GM23338 (cell line): ENCODE measurements at regions not wholly inside any gene's neighbourhood (a gene's known extent, or its start where the extent isn't known, plus 50 kb on each side); places are given as distances from the start of the nearest gene placed in this dataset.

Source experiments
- ATAC-seq: fragments of 200-7000 bp; cut with Tn5 transposase; 3 replicates; pipeline ENCODE4 v1.9.1; 2020
- DNase-seq: peaks from one replicate; pipeline ENCODE4 v3.0.0-alpha.2; 2015; ENCODE audit warnings: low spot score
- H2AFZ ChIP-seq: fragments of 200-600 bp; sonication (generic); 2 replicates; pipeline ENCODE4 v1.8.0; 2016; ENCODE audit warnings: antibody characterized with exemption, mild to moderate bottlenecking, moderate library complexity
- H3F3A ChIP-seq: fragments of 200-600 bp; sonication (generic); replicated peaks from 2 replicates; pipeline ENCODE4 v1.8.0; 2017; ENCODE audit warnings: antibody characterized with exemption, mixed run types, low read depth
- H3K27ac ChIP-seq: fragments of 200-600 bp; sonication (generic); 2 replicates; pipeline ENCODE4 v1.6.1; 2016; ENCODE audit warnings: low read depth
- H3K27me3 ChIP-seq: fragments of 200-600 bp; sonication (generic); 2 replicates; pipeline ENCODE4 v1.8.0; 2016; ENCODE audit warnings: mild to moderate bottlenecking, mixed run types, moderate library complexity; ENCODE audit not compliant: insufficient read depth
- H3K36me3 ChIP-seq: fragments of 200-600 bp; sonication (generic); 2 replicates; pipeline ENCODE4 v1.8.0; 2016; ENCODE audit warnings: mild to moderate bottlenecking; ENCODE audit not compliant: insufficient read depth
- H3K4me1 ChIP-seq: fragments of 200-600 bp; sonication (generic); 2 replicates; pipeline ENCODE4 v1.8.0; 2016; ENCODE audit warnings: mild to moderate bottlenecking, moderate library complexity; ENCODE audit not compliant: insufficient read depth
- H3K4me2 ChIP-seq: fragments of 200-600 bp; sonication (generic); 2 replicates; pipeline ENCODE4 v1.7.1; 2017; ENCODE audit warnings: mixed run types
- H3K4me3 ChIP-seq: fragments of 200-600 bp; sonication (generic); 2 replicates; pipeline ENCODE4 v1.6.1; 2016; ENCODE audit warnings: mixed run types
- H3K79me2 ChIP-seq: fragments of 200-600 bp; sonication (generic); replicated peaks from 2 replicates; pipeline ENCODE4 v1.8.0; 2017; ENCODE audit warnings: mild to moderate bottlenecking; ENCODE audit not compliant: insufficient read depth
- H3K9me2 ChIP-seq: fragments of 200-600 bp; sonication (generic); 2 replicates; pipeline ENCODE4 v1.8.0; 2017; ENCODE audit not compliant: insufficient read depth
- H4K20me1 ChIP-seq: fragments of 200-600 bp; sonication (generic); replicated peaks from 2 replicates; pipeline ENCODE4 v1.8.0; 2017; ENCODE audit warnings: mild to moderate bottlenecking; ENCODE audit not compliant: insufficient read depth
- H3K27ac Mint-ChIP-seq: 2 replicates; pipeline ENCODE4 v1.8.0; 2020; ENCODE audit warnings: inconsistent platforms, mild to moderate bottlenecking, moderate library complexity, mixed read lengths
- H3K27me3 Mint-ChIP-seq: 3 replicates; pipeline ENCODE4 v1.8.0; 2022; ENCODE audit warnings: low read depth, mild to moderate bottlenecking, moderate library complexity, mixed read lengths, inconsistent platforms; ENCODE audit not compliant: insufficient read depth, poor library complexity
- H3K36me3 Mint-ChIP-seq: 3 replicates; pipeline ENCODE4 v1.8.0; 2021; ENCODE audit warnings: low read depth, mild to moderate bottlenecking, inconsistent platforms, moderate library complexity, mixed read lengths
- H3K4me1 Mint-ChIP-seq: 3 replicates; pipeline ENCODE4 v1.8.0; 2020; ENCODE audit warnings: mild to moderate bottlenecking, inconsistent platforms, mixed read lengths
- H3K4me3 Mint-ChIP-seq: 3 replicates; pipeline ENCODE4 v1.8.0; 2021; ENCODE audit warnings: moderate library complexity, mild to moderate bottlenecking, inconsistent platforms, mixed read lengths
- H3K9me3 Mint-ChIP-seq: 3 replicates; pipeline ENCODE4 v1.8.0; 2020; ENCODE audit warnings: moderate library complexity, mild to moderate bottlenecking, inconsistent platforms, mixed read lengths
- CREB1 ChIP-seq: fragments of 250-450 bp; sonication (Bioruptor Pico); IDR thresholded peaks from 2 replicates; pipeline ENCODE4 v1.5.0; 2020; ENCODE audit warnings: low read depth, mild to moderate bottlenecking, moderate library complexity
- EZH2 ChIP-seq: fragments of 200-600 bp; sonication (generic); IDR thresholded peaks from one replicate; pipeline ENCODE4 v1.8.0; 2017; ENCODE audit warnings: antibody characterized with exemption, mild to moderate bottlenecking, low read depth; ENCODE audit not compliant: unreplicated experiment
- EZH2phosphoT487 ChIP-seq: fragments of 200-600 bp; sonication (generic); IDR thresholded peaks from one replicate; pipeline ENCODE4 v1.8.1; 2018; ENCODE audit warnings: antibody characterized with exemption; ENCODE audit not compliant: unreplicated experiment
- JUNB ChIP-seq: IDR thresholded peaks from one replicate; pipeline ENCODE4 v1.6.1; 2016; ENCODE audit warnings: antibody characterized with exemption; ENCODE audit not compliant: unreplicated experiment
- NANOG ChIP-seq: IDR thresholded peaks from 2 replicates; pipeline ENCODE4 v1.6.1; 2016; ENCODE audit warnings: antibody characterized with exemption, borderline replicate concordance
- POLR2AphosphoS5 ChIP-seq: IDR thresholded peaks from 2 replicates; pipeline ENCODE4 v1.6.1; 2016; ENCODE audit warnings: antibody characterized with exemption, low read depth
- STAT1 ChIP-seq: IDR thresholded peaks from one replicate; pipeline ENCODE4 v1.6.1; 2016; ENCODE audit warnings: antibody characterized with exemption; ENCODE audit not compliant: unreplicated experiment
- ZNF114 ChIP-seq: fragments of 250-450 bp; sonication (Bioruptor Pico); IDR thresholded peaks from 2 replicates; pipeline ENCODE4 v1.5.0; 2020; ENCODE audit warnings: mild to moderate bottlenecking, moderate library complexity
- ZNF331 ChIP-seq: fragments of 250-450 bp; sonication (Bioruptor Pico); IDR thresholded peaks from 2 replicates; pipeline ENCODE4 v1.5.0; 2020; ENCODE audit warnings: low read depth, mild to moderate bottlenecking, moderate library complexity
- TF ChIP-seq, protein P1 (sequence below): IDR thresholded peaks from 2 replicates; pipeline ENCODE4 v1.6.1; 2016; ENCODE audit warnings: antibody characterized with exemption
- TF ChIP-seq, protein P2 (sequence below): IDR thresholded peaks from one replicate; pipeline ENCODE4 v1.6.1; 2018; ENCODE audit warnings: antibody characterized with exemption; ENCODE audit not compliant: unreplicated experiment
- TF ChIP-seq, protein P3 (sequence below): fragments of 250-450 bp; sonication (Bioruptor Pico); IDR thresholded peaks from 2 replicates; pipeline ENCODE4 v1.5.0; 2020; ENCODE audit warnings: mild to moderate bottlenecking, moderate library complexity

DNA sequence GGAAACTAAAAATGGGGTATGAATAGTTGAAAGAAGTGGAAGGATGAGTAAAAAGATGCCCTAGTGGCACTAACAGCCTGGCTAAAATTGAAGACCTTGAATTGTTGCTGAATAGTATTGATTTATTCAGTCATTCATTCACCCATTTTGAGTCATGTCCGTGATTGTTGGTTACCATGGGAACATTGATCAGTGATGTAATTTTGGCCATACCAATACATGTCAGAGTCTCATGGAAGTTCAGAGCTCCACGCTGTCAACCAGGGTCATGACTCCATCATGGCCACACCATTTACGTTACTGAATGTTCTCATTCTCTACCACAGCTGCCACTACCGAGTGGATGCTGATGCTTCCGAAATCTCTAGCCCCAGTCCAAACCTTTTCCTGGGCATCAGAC, 62.5 kb upstream of the FOXE1 start:
- no peak overlapping the region for H3K4me3 Mint-ChIP-seq
- Histone ChIP-seq H4K20me1 (0 out of 2 replicates have a peak, but pooled peaks cover 5% of the 10 kb centered on the region), H3K27ac (no peak overlapping the region), H2AFZ (no peak overlapping the region), H3K27me3 (no peaks in the 10 kb centered on the region), H3K36me3 (no peaks in the 10 kb centered on the region), H3F3A (no peaks in the 10 kb centered on the region), H3K4me1 (no peaks in the 10 kb centered on the region), H3K4me2 (no peak overlapping the region), H3K4me3 (no peak overlapping the region), H3K9me2 (peaks cover 15% of the 10 kb centered on the region), H3K79me2 (no peaks in the 10 kb centered on the region)
- TF ChIP-seq EZH2: no peak
- peaks cover 2% of the 10 kb centered on the region; the same call in 1 of the 3 replicates for H3K4me1 Mint-ChIP-seq
- H3K9me3 Mint-ChIP-seq: peaks cover 3% of the 10 kb centered on the region
- ATAC-seq (no peak), DNase-seq (no peak)
- peaks cover 6% of the 10 kb centered on the region for H3K27me3 Mint-ChIP-seq
- H3K36me3 Mint-ChIP-seq: peaks cover 2% of the 10 kb centered on the region; the same call in 2 of the 3 replicates
- no peak overlapping the region for H3K27ac Mint-ChIP-seq

DNA sequence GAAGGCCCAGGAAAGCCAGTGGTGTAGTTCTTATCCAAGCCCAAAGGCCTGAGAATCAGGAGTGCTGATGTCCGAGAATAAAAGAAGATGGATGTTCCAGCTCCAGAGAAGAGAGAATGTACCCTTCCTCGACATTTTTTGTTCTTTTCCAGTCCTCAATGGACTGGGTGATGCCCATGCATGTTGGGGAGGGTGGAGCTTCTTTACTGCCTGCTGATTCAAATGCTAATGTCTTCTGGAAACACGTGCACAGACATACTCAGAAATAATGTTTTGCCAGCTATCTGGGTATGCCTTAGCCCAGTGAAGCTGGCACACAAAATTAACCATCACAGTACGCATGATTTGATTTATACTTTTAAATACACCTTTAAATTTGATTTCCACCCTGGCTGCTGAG, 61.5 kb upstream of the FOXE1 start:
- peaks cover 6% of the 10 kb centered on the region; the same call in 2 of the 3 replicates for H3K36me3 Mint-ChIP-seq
- no peak overlapping the region for H3K4me2 ChIP-seq
- H2AFZ ChIP-seq: no peak overlapping the region
- DNase-seq (no peak), ATAC-seq (no peak)
- H3K27ac ChIP-seq: no peak overlapping the region
- no peaks in the 10 kb centered on the region for H3K36me3 ChIP-seq
- H3F3A ChIP-seq: no peaks in the 10 kb centered on the region
- peaks cover 15% of the 10 kb centered on the region for H3K9me2 ChIP-seq
- peaks cover 3% of the 10 kb centered on the region for H3K27me3 Mint-ChIP-seq
- H3K79me2 ChIP-seq: no peaks in the 10 kb centered on the region
- H3K4me3 Mint-ChIP-seq: no peak overlapping the region
- no peak overlapping the region for H3K4me3 ChIP-seq
- no peaks in the 10 kb centered on the region for H3K27me3 ChIP-seq
- H3K9me3 Mint-ChIP-seq: peaks cover 6% of the 10 kb centered on the region
- H4K20me1 ChIP-seq: 0 out of 2 replicates have a peak, but pooled peaks cover 5% of the 10 kb centered on the region
- no peaks in the 10 kb centered on the region for H3K4me1 ChIP-seq
- no peaks in the 10 kb centered on the region; the same call in 2 of the 3 replicates for H3K4me1 Mint-ChIP-seq
- no peak overlapping the region for H3K27ac Mint-ChIP-seq
- TF ChIP-seq, protein P1, sequence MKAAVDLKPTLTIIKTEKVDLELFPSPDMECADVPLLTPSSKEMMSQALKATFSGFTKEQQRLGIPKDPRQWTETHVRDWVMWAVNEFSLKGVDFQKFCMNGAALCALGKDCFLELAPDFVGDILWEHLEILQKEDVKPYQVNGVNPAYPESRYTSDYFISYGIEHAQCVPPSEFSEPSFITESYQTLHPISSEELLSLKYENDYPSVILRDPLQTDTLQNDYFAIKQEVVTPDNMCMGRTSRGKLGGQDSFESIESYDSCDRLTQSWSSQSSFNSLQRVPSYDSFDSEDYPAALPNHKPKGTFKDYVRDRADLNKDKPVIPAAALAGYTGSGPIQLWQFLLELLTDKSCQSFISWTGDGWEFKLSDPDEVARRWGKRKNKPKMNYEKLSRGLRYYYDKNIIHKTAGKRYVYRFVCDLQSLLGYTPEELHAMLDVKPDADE: no peak
- TF ChIP-seq EZH2phosphoT487 (no peak), EZH2 (no peak), NANOG (no peak), POLR2AphosphoS5 (no peak), CREB1 (no peak), JUNB (no peak), STAT1 (no peak), ZNF331 (CRISPR knock-in tag) (no peak), ZNF114 (CRISPR knock-in tag) (no peak)
- TF ChIP-seq, protein P2, sequence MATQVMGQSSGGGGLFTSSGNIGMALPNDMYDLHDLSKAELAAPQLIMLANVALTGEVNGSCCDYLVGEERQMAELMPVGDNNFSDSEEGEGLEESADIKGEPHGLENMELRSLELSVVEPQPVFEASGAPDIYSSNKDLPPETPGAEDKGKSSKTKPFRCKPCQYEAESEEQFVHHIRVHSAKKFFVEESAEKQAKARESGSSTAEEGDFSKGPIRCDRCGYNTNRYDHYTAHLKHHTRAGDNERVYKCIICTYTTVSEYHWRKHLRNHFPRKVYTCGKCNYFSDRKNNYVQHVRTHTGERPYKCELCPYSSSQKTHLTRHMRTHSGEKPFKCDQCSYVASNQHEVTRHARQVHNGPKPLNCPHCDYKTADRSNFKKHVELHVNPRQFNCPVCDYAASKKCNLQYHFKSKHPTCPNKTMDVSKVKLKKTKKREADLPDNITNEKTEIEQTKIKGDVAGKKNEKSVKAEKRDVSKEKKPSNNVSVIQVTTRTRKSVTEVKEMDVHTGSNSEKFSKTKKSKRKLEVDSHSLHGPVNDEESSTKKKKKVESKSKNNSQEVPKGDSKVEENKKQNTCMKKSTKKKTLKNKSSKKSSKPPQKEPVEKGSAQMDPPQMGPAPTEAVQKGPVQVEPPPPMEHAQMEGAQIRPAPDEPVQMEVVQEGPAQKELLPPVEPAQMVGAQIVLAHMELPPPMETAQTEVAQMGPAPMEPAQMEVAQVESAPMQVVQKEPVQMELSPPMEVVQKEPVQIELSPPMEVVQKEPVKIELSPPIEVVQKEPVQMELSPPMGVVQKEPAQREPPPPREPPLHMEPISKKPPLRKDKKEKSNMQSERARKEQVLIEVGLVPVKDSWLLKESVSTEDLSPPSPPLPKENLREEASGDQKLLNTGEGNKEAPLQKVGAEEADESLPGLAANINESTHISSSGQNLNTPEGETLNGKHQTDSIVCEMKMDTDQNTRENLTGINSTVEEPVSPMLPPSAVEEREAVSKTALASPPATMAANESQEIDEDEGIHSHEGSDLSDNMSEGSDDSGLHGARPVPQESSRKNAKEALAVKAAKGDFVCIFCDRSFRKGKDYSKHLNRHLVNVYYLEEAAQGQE: no peak
- TF ChIP-seq, protein P3, sequence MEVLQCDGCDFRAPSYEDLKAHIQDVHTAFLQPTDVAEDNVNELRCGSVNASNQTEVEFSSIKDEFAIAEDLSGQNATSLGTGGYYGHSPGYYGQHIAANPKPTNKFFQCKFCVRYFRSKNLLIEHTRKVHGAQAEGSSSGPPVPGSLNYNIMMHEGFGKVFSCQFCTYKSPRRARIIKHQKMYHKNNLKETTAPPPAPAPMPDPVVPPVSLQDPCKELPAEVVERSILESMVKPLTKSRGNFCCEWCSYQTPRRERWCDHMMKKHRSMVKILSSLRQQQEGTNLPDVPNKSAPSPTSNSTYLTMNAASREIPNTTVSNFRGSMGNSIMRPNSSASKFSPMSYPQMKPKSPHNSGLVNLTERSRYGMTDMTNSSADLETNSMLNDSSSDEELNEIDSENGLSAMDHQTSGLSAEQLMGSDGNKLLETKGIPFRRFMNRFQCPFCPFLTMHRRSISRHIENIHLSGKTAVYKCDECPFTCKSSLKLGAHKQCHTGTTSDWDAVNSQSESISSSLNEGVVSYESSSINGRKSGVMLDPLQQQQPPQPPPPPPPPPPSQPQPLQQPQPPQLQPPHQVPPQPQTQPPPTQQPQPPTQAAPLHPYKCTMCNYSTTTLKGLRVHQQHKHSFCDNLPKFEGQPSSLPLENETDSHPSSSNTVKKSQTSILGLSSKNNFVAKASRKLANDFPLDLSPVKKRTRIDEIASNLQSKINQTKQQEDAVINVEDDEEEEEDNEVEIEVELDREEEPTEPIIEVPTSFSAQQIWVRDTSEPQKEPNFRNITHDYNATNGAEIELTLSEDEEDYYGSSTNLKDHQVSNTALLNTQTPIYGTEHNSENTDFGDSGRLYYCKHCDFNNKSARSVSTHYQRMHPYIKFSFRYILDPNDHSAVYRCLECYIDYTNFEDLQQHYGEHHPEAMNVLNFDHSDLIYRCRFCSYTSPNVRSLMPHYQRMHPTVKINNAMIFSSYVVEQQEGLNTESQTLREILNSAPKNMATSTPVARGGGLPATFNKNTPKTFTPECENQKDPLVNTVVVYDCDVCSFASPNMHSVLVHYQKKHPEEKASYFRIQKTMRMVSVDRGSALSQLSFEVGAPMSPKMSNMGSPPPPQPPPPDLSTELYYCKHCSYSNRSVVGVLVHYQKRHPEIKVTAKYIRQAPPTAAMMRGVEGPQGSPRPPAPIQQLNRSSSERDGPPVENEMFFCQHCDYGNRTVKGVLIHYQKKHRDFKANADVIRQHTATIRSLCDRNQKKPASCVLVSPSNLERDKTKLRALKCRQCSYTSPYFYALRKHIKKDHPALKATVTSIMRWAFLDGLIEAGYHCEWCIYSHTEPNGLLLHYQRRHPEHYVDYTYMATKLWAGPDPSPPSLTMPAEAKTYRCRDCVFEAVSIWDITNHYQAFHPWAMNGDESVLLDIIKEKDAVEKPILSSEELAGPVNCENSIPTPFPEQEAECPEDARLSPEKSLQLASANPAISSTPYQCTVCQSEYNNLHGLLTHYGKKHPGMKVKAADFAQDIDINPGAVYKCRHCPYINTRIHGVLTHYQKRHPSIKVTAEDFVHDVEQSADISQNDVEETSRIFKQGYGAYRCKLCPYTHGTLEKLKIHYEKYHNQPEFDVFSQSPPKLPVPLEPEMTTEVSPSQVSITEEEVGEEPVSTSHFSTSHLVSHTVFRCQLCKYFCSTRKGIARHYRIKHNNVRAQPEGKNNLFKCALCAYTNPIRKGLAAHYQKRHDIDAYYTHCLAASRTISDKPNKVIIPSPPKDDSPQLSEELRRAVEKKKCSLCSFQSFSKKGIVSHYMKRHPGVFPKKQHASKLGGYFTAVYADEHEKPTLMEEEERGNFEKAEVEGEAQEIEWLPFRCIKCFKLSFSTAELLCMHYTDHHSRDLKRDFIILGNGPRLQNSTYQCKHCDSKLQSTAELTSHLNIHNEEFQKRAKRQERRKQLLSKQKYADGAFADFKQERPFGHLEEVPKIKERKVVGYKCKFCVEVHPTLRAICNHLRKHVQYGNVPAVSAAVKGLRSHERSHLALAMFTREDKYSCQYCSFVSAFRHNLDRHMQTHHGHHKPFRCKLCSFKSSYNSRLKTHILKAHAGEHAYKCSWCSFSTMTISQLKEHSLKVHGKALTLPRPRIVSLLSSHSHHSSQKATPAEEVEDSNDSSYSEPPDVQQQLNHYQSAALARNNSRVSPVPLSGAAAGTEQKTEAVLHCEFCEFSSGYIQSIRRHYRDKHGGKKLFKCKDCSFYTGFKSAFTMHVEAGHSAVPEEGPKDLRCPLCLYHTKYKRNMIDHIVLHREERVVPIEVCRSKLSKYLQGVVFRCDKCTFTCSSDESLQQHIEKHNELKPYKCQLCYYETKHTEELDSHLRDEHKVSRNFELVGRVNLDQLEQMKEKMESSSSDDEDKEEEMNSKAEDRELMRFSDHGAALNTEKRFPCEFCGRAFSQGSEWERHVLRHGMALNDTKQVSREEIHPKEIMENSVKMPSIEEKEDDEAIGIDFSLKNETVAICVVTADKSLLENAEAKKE (CRISPR knock-in tag): no peak
